ENCODE measurements at regions not wholly inside any gene's neighbourhood (a gene's known extent, or its start where the extent isn't known, plus 50 kb on each side); places are given as distances from the start of the nearest gene placed in this dataset.

- TF ChIP-seq SP1 (IDR thresholded peaks at IDR 0.05) = no peak
- TF ChIP-seq FOXM1 (IDR thresholded peaks at IDR 0.05; ENCODE audit: borderline replicate concordance) = no peak
- TF ChIP-seq ELF4 (IDR thresholded peaks at IDR 0.05) = no peak
- no peak for TF ChIP-seq CTBP1 (IDR thresholded peaks at IDR 0.05; ENCODE audit: borderline replicate concordance)
- no peak for TF ChIP-seq L3MBTL2 (conservative IDR thresholded peaks at IDR 0.05)
- TF ChIP-seq NFRKB (IDR thresholded peaks at IDR 0.05) = no peak
- no peak for TF ChIP-seq FOXA1 (IDR thresholded peaks at IDR 0.05)
- no peak for TF ChIP-seq SUZ12 (IDR thresholded peaks at IDR 0.05)
- TF ChIP-seq ARNT (IDR thresholded peaks at IDR 0.05) = no peak
- TF ChIP-seq HDGF (IDR thresholded peaks at IDR 0.05; ENCODE audit: borderline replicate concordance) = no peak
- no peak for TF ChIP-seq TARDBP (IDR thresholded peaks at IDR 0.05)
- TF ChIP-seq FOXK2 (IDR thresholded peaks at IDR 0.05) = no peak
- TF ChIP-seq PKNOX1 (IDR thresholded peaks at IDR 0.05) = no peak
- TF ChIP-seq ZNF384 (IDR thresholded peaks at IDR 0.05) = no peak
These were observed 224.2 kb downstream of the NDUFS4 start for GRCh38 chr5:53784596-53784995.

Measured in HEK293T (cell line).